Epithelial cell of proximal tubule (primary cell): ENCODE measurements at regions not wholly inside any gene's neighbourhood (a gene's known extent, or its start where the extent isn't known, plus 50 kb on each side); places are given as distances from the start of the nearest gene placed in this dataset.
A peak's percentile ranks its signal among the peaks of the same experiment; 100 is the strongest.

Source experiments
- DNase-seq: peaks from one replicate; pipeline ENCODE4 v3.0.0-alpha.2; 2011; ENCODE audit warnings: low read depth
- H3K4me3 ChIP-seq: 2 replicates; pipeline ENCODE4 v1.5.1; 2011; ENCODE audit warnings: low read depth, mild to moderate bottlenecking, low read length
- CTCF ChIP-seq: conservative IDR thresholded peaks from 2 replicates; pipeline ENCODE4 v1.5.1; 2012; ENCODE audit warnings: low read depth, mild to moderate bottlenecking, low read length

- DNase-seq: no peak
Measured at GRCh38 chr13:30359991-30360390, 52.6 kb upstream of the KATNAL1 start.

GRCh38 chr13:30360586-30360985 is 53.2 kb upstream of the KATNAL1 start:
- no peak for DNase-seq
- TF ChIP-seq CTCF: no peak
- H3K4me3 ChIP-seq: no peak overlapping the region

More at GRCh38 chr13:30359991-30360390, 52.6 kb upstream of the KATNAL1 start:
- no peak for TF ChIP-seq CTCF
- no peak overlapping the region for H3K4me3 ChIP-seq

- DNase-seq: no peak
- no peak overlapping the region for H3K4me3 ChIP-seq
- TF ChIP-seq CTCF: no peak
Measured at GRCh38 chr13:30362005-30362788, 54.8 kb upstream of the KATNAL1 start.

GRCh38 chr13:30362869-30363268 is 55.5 kb upstream of the KATNAL1 start:
- no peak overlapping the region for H3K4me3 ChIP-seq
- TF ChIP-seq CTCF: no peak
- no peak for DNase-seq

- H3K4me3 ChIP-seq: no peak overlapping the region
- DNase-seq: no peak
- no peak for TF ChIP-seq CTCF
Measured at GRCh38 chr13:30363725-30364124, 56.4 kb upstream of the KATNAL1 start.

DNA sequence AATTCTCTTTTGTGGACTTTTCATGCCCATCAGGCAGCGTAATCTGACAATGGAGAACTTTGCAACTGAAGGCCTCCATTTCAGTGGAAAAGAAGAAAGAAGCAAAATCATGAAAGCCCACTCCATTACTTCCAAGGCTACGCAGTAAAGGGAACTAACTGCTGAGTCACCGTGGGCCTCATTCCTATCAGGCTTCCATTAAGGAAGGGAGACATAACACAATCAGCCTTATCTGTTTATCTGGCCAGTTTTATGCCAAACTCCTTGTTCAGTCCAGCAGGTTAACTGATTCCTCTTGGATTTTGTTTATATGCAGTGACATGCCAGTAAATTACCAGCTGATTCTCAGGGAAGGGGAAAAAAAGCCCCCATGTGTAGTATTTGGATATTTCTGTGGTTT is 56.8 kb upstream of the KATNAL1 start:
- no peak overlapping the region for H3K4me3 ChIP-seq
- no peak for TF ChIP-seq CTCF
- no peak for DNase-seq

GRCh38 chr13:30364876-30365275 is 57.4 kb upstream of the UBE2L5 start:
- DNase-seq: peak; percentile 40
- TF ChIP-seq CTCF: no peak
- no peak overlapping the region for H3K4me3 ChIP-seq
